ENCODE measurements at regions not wholly inside any gene's neighbourhood (a gene's known extent, or its start where the extent isn't known, plus 50 kb on each side); places are given as distances from the start of the nearest gene placed in this dataset.

- no peak for DNase-seq (ENCODE audit: extremely low spot score)
- TF ChIP-seq FOXA1 (IDR thresholded peaks at IDR 0.05) (no peak), TARDBP (IDR thresholded peaks at IDR 0.05) (no peak), ELF4 (IDR thresholded peaks at IDR 0.05) (no peak), CTBP1 (IDR thresholded peaks at IDR 0.05; ENCODE audit: borderline replicate concordance) (no peak), FOXM1 (IDR thresholded peaks at IDR 0.05; ENCODE audit: borderline replicate concordance) (no peak), FOXK2 (IDR thresholded peaks at IDR 0.05) (no peak), ZNF384 (IDR thresholded peaks at IDR 0.05) (no peak), ARNT (IDR thresholded peaks at IDR 0.05) (no peak), SP1 (IDR thresholded peaks at IDR 0.05) (no peak), NFRKB (IDR thresholded peaks at IDR 0.05) (no peak), L3MBTL2 (conservative IDR thresholded peaks at IDR 0.05) (no peak), SUZ12 (IDR thresholded peaks at IDR 0.05) (no peak)
- TF ChIP-seq, protein P1, sequence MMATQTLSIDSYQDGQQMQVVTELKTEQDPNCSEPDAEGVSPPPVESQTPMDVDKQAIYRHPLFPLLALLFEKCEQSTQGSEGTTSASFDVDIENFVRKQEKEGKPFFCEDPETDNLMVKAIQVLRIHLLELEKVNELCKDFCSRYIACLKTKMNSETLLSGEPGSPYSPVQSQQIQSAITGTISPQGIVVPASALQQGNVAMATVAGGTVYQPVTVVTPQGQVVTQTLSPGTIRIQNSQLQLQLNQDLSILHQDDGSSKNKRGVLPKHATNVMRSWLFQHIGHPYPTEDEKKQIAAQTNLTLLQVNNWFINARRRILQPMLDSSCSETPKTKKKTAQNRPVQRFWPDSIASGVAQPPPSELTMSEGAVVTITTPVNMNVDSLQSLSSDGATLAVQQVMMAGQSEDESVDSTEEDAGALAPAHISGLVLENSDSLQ (IDR thresholded peaks at IDR 0.05) = no peak
- CTCF ChIA-PET = no interaction called here
- POLR2A ChIA-PET = no interaction called here
These were observed 228.6 kb downstream of the GLRX3 start for GRCh38 chr10:130364631-130365411.

GRCh38 chr10:130368761-130369560 is 232.8 kb downstream of the GLRX3 start:
- ChIA-PET CTCF (no interaction called here), POLR2A (no interaction called here)
- no peak for DNase-seq (ENCODE audit: extremely low spot score)
- TF ChIP-seq L3MBTL2 (conservative IDR thresholded peaks at IDR 0.05) = no peak
- TF ChIP-seq SP1 (IDR thresholded peaks at IDR 0.05) = no peak
- no peak for TF ChIP-seq LEF1 (IDR thresholded peaks at IDR 0.05; ENCODE audit: borderline replicate concordance)
- no peak for TF ChIP-seq ELF4 (IDR thresholded peaks at IDR 0.05)
- no peak for TF ChIP-seq TARDBP (IDR thresholded peaks at IDR 0.05)
- no peak for TF ChIP-seq FOXM1 (IDR thresholded peaks at IDR 0.05; ENCODE audit: borderline replicate concordance)
- TF ChIP-seq CTBP1 (IDR thresholded peaks at IDR 0.05; ENCODE audit: borderline replicate concordance) = no peak
- no peak for TF ChIP-seq ARNT (IDR thresholded peaks at IDR 0.05)
- TF ChIP-seq SUZ12 (IDR thresholded peaks at IDR 0.05) = no peak
- no peak for TF ChIP-seq NFRKB (IDR thresholded peaks at IDR 0.05)
- no peak for TF ChIP-seq FOXA1 (IDR thresholded peaks at IDR 0.05)

- TF ChIP-seq FOXK2 (IDR thresholded peaks at IDR 0.05) (no peak), SUZ12 (IDR thresholded peaks at IDR 0.05) (no peak), FOXA1 (IDR thresholded peaks at IDR 0.05) (no peak), NFRKB (IDR thresholded peaks at IDR 0.05) (no peak), ARNT (IDR thresholded peaks at IDR 0.05) (no peak), TARDBP (IDR thresholded peaks at IDR 0.05) (no peak), L3MBTL2 (conservative IDR thresholded peaks at IDR 0.05) (no peak)
- POLR2A ChIA-PET = no interaction called here
- CTCF ChIA-PET = no interaction called here
- no peak for DNase-seq (ENCODE audit: extremely low spot score)
These were observed 233.6 kb downstream of the GLRX3 start for GRCh38 chr10:130369645-130370381.

DNA sequence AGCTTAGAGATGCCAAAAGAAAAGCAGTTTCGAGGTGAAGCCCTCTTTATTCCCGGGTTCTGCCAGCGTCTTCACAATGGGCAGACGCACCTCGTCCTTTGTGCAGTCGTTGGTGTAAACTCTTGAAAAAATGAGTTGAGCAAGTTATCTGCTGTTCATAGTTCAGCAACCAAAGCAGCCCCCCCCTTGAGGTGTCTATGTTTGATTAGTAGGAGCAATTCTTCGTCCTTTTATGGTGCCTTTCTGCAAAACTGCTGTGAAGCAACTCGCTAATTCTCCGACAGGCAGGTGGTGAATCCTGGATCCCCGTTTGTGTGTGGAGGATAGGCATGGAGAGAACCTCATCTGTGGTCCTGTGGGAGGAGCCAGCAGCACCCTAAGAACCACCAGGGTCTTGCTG is 234.5 kb downstream of the GLRX3 start:
- no peak for DNase-seq (ENCODE audit: extremely low spot score)
- ChIA-PET CTCF (no interaction called here), POLR2A (no interaction called here)
- TF ChIP-seq ARNT (IDR thresholded peaks at IDR 0.05) (no peak), ELF4 (IDR thresholded peaks at IDR 0.05) (no peak), HDGF (IDR thresholded peaks at IDR 0.05; ENCODE audit: borderline replicate concordance) (no peak), CTBP1 (IDR thresholded peaks at IDR 0.05; ENCODE audit: borderline replicate concordance) (no peak)

GRCh38 chr10:130371156-130371555 is 235.0 kb downstream of the GLRX3 start:
- ChIA-PET CTCF (no interaction called here), POLR2A (no interaction called here)
- TF ChIP-seq SUZ12 (IDR thresholded peaks at IDR 0.05) (no peak), HDGF (IDR thresholded peaks at IDR 0.05; ENCODE audit: borderline replicate concordance) (no peak), LEF1 (IDR thresholded peaks at IDR 0.05; ENCODE audit: borderline replicate concordance) (no peak), L3MBTL2 (conservative IDR thresholded peaks at IDR 0.05) (no peak), ELF4 (IDR thresholded peaks at IDR 0.05) (no peak), FOXM1 (IDR thresholded peaks at IDR 0.05; ENCODE audit: borderline replicate concordance) (no peak), BHLHE40 (IDR thresholded peaks at IDR 0.05; ENCODE audit: borderline replicate concordance) (no peak), ZNF384 (IDR thresholded peaks at IDR 0.05) (no peak), TARDBP (IDR thresholded peaks at IDR 0.05) (no peak)

DNA sequence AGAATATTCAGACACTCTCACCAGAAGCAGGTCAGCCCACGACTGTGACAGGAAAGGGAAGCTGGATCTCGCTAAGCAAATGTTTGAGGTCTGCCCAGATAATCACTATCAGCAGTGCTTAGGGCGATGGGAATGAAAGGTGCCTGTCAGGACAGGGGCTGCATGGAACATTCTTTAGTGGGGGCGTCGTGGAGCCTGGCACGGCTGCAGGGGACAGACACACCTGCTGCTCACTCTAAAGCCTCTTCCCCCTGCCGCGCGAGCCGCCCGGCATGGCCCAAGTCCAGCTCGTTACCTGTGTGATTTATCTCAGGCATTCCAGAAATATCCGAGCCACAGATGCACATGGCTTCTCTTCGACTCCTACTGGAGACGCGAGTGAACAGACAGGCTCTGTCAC is 235.5 kb downstream of the GLRX3 start:
- POLR2A ChIA-PET = no interaction called here
- CTCF ChIA-PET = no interaction called here
- TF ChIP-seq BHLHE40 (IDR thresholded peaks at IDR 0.05; ENCODE audit: borderline replicate concordance) (no peak), HDGF (IDR thresholded peaks at IDR 0.05; ENCODE audit: borderline replicate concordance) (no peak), ZNF384 (IDR thresholded peaks at IDR 0.05) (no peak), TARDBP (IDR thresholded peaks at IDR 0.05) (no peak), SUZ12 (IDR thresholded peaks at IDR 0.05) (no peak), FOXA1 (IDR thresholded peaks at IDR 0.05) (no peak), FOXK2 (IDR thresholded peaks at IDR 0.05) (no peak), NFRKB (IDR thresholded peaks at IDR 0.05) (no peak), ELF4 (IDR thresholded peaks at IDR 0.05) (no peak)
- TF ChIP-seq, protein P1 (IDR thresholded peaks at IDR 0.05) = no peak
- DNase-seq (ENCODE audit: extremely low spot score) = no peak

More at GRCh38 chr10:130371156-130371555, 235.0 kb downstream of the GLRX3 start:
- DNase-seq (ENCODE audit: extremely low spot score) = no peak

Data from HEK293T (cell line).